SK-N-SH (cell line): ENCODE measurements at regions not wholly inside any gene's neighbourhood (a gene's known extent, or its start where the extent isn't known, plus 50 kb on each side); places are given as distances from the start of the nearest gene placed in this dataset.

Experiments used
- CTCF ChIA-PET: fragments of 300-600, 350-600 bp; formaldehyde crosslinking; extraction: SDS; loops from one replicate; lab custom pipeline; 2021; lab: Yijun Ruan, JAX
- POLR2A ChIA-PET: fragments of 350-600 bp; sonication (Branson Sonifier 250); formaldehyde crosslinking; extraction: SDS; loops from one replicate; lab custom pipeline; 2020; ENCODE audit warnings: antibody characterized with exemption, inconsistent platforms; lab: Yijun Ruan, JAX
- DNase-seq: peaks from one replicate; pipeline ENCODE4 v3.0.0; 2012
- H2AFZ ChIP-seq: fragments of 200-600 bp; sonication (generic); 2 replicates; pipeline ENCODE4 v1.8.1; 2016; ENCODE audit warnings: antibody characterized with exemption, mild to moderate bottlenecking, low read depth
- H3F3A ChIP-seq: fragments of 200-600 bp; sonication (generic); replicated peaks from 2 replicates; pipeline ENCODE3; 2016; ENCODE audit warnings: antibody characterized with exemption, mild to moderate bottlenecking; ENCODE audit not compliant: insufficient read depth
- H3K27ac ChIP-seq, 2 experiments: fragments of 200-500 bp in 1 of 2; fragments of 200-600 bp in 1 of 2; sonication (Bioruptor generic) in 1 of 2; sonication (generic), shearing (Covaris generic) in 1 of 2; 2 replicates each; pipeline versions ENCODE4 v1.5.1 to v1.6.1; 2014 to 2016; ENCODE audit warnings: low read depth in 2 of 2, inconsistent platforms in 1 of 2, low read length in 1 of 2, mild to moderate bottlenecking in 1 of 2, mixed read lengths in 1 of 2
- H3K27me3 ChIP-seq: fragments of 200-600 bp; sonication (generic), shearing (Covaris generic); 2 replicates; pipeline ENCODE4 v1.6.1; 2016; ENCODE audit warnings: mixed run types; ENCODE audit not compliant: insufficient read depth
- H3K36me3 ChIP-seq, 2 experiments: fragments of 200-500 bp in 1 of 2; fragments of 200-600 bp in 1 of 2; sonication (Bioruptor generic) in 1 of 2; sonication (generic) in 1 of 2; replicated peaks in 1 of 2; 2 replicates each; pipeline versions ENCODE3 to v1.5.1; 2014 to 2016; ENCODE audit warnings: low read length in 1 of 2, mild to moderate bottlenecking in 1 of 2; ENCODE audit not compliant: insufficient read depth in 2 of 2, control insufficient read depth in 1 of 2
- H3K4me1 ChIP-seq, 2 experiments: fragments of 200-500 bp in 1 of 2; fragments of 200-600 bp in 1 of 2; sonication (Bioruptor generic) in 1 of 2; sonication (generic), shearing (Covaris generic) in 1 of 2; 2 replicates each; pipeline versions ENCODE4 v1.5.1 to v1.6.1; 2014 to 2016; ENCODE audit warnings: low read depth in 1 of 2, low read length in 1 of 2, mixed run types in 1 of 2; ENCODE audit not compliant: insufficient read depth in 2 of 2, control insufficient read depth in 1 of 2
- H3K4me2 ChIP-seq: fragments of 200-600 bp; sonication (generic), shearing (Covaris generic); 2 replicates; pipeline ENCODE4 v1.6.1; 2017; ENCODE audit warnings: mixed run types
- H3K4me3 ChIP-seq, 2 experiments: fragments of 200-500 bp in 1 of 2; fragments of 200-600 bp in 1 of 2; sonication (Bioruptor generic) in 1 of 2; sonication (generic), shearing (Covaris generic) in 1 of 2; 2 replicates each; pipeline versions ENCODE4 v1.5.1 to v1.8.1; 2014 to 2016; ENCODE audit warnings: low read depth in 2 of 2, inconsistent platforms in 1 of 2, low read length in 1 of 2, mild to moderate bottlenecking in 1 of 2, mixed read lengths in 1 of 2, moderate library complexity in 1 of 2
- H3K79me2 ChIP-seq: fragments of 200-600 bp; sonication (generic); 2 replicates; pipeline ENCODE4 v1.8.1; 2017; ENCODE audit warnings: mild to moderate bottlenecking; ENCODE audit not compliant: insufficient read depth
- H3K9ac ChIP-seq: fragments of 200-600 bp; sonication (generic); 2 replicates; pipeline ENCODE4 v1.6.1; 2017; ENCODE audit warnings: mixed run types
- H3K9me2 ChIP-seq: fragments of 200-600 bp; sonication (generic); 2 replicates; pipeline ENCODE4 v1.6.1; 2017; ENCODE audit warnings: mixed run types
- H3K9me3 ChIP-seq: fragments of 200-600 bp; sonication (generic); 2 replicates; pipeline ENCODE4 v1.6.1; 2017; ENCODE audit warnings: mixed run types, mild to moderate bottlenecking, moderate library complexity
- H4K20me1 ChIP-seq: fragments of 200-600 bp; sonication (generic); 2 replicates; pipeline ENCODE4 v1.6.1; 2017; ENCODE audit warnings: mild to moderate bottlenecking, mixed run types; ENCODE audit not compliant: insufficient read depth
- EP300 ChIP-seq, 2 experiments: IDR thresholded peaks; 2 replicates each; pipeline versions ENCODE4 v1.4.0 to v1.6.1; 2012; ENCODE audit warnings: borderline replicate concordance in 1 of 2, low read depth in 1 of 2, low read length in 1 of 2
- GABPA ChIP-seq: IDR thresholded peaks from 2 replicates; pipeline ENCODE4 v1.4.0; 2012; ENCODE audit warnings: low read depth, mild to moderate bottlenecking
- JUND ChIP-seq: IDR thresholded peaks from 2 replicates; pipeline ENCODE4 v1.4.0; 2012
- NFIC ChIP-seq: IDR thresholded peaks from 2 replicates; pipeline ENCODE4 v1.4.0; 2012; ENCODE audit warnings: borderline replicate concordance
- POLR2AphosphoS5 ChIP-seq: IDR thresholded peaks from 2 replicates; pipeline ENCODE4 v1.6.1; 2012; ENCODE audit warnings: low read depth, low read length
- RAD21 ChIP-seq: IDR thresholded peaks from 2 replicates; pipeline ENCODE4 v1.6.1; 2012; ENCODE audit warnings: mild to moderate bottlenecking, low read length
- SMC3 ChIP-seq: IDR thresholded peaks from 2 replicates; pipeline ENCODE4 v1.6.1; 2012; ENCODE audit warnings: low read depth, low read length, improper control_type of control experiment
- TEAD4 ChIP-seq: IDR thresholded peaks from 2 replicates; pipeline ENCODE4 v1.4.0; 2012; ENCODE audit warnings: mild to moderate bottlenecking, borderline replicate concordance; ENCODE audit not compliant: insufficient read depth
- YY1 ChIP-seq: IDR thresholded peaks from 2 replicates; pipeline ENCODE4 v1.4.0; 2012; ENCODE audit warnings: low read depth, mild to moderate bottlenecking
- WGBS: methylation state at CpG from one replicate; pipeline ENCODE4 v1.1.6; 2017; ENCODE audit warnings: low lambda C conversion rate; 5-methylcytosine and 5-hydroxymethylcytosine counted together
- TF ChIP-seq, protein P1 (sequence below): IDR thresholded peaks from 2 replicates; pipeline ENCODE4 v1.4.0; 2012; ENCODE audit warnings: low read depth, borderline replicate concordance

DNA sequence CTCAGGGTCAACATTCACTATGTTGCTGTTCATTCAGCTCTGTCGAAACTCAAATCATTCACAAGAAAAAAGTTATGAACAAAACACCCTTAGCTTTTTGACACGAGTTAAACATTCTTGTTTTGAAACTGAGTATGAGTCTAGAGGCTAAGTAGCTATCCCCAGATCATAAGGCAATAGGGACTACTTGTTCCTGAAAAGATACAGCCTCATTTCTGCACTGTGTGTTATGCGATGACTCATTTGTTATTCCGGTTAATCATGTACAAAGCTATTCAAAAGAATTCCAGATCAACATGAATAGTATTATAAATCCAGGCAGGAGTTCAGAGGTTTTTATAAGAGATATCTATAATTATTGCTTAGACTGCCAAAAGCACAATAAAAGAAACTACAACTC is 908.0 kb downstream of the QKI start:
- no peak overlapping the region for H3K9ac ChIP-seq
- H4K20me1 ChIP-seq, result no peaks in the 10 kb centered on the region
- 33% methylated on average over 4 of the region's 4 CpGs for WGBS
- TF ChIP-seq, protein P1, sequence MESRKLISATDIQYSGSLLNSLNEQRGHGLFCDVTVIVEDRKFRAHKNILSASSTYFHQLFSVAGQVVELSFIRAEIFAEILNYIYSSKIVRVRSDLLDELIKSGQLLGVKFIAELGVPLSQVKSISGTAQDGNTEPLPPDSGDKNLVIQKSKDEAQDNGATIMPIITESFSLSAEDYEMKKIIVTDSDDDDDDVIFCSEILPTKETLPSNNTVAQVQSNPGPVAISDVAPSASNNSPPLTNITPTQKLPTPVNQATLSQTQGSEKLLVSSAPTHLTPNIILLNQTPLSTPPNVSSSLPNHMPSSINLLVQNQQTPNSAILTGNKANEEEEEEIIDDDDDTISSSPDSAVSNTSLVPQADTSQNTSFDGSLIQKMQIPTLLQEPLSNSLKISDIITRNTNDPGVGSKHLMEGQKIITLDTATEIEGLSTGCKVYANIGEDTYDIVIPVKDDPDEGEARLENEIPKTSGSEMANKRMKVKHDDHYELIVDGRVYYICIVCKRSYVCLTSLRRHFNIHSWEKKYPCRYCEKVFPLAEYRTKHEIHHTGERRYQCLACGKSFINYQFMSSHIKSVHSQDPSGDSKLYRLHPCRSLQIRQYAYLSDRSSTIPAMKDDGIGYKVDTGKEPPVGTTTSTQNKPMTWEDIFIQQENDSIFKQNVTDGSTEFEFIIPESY, result no peak
- no peak for TF ChIP-seq EP300 (IDR thresholded peaks at IDR 0.05; ENCODE audit: borderline replicate concordance in 1 of 2, low read depth in 1 of 2, low read length in 1 of 2)
- no peak for TF ChIP-seq POLR2AphosphoS5
- TF ChIP-seq JUND, result no peak
- POLR2A ChIA-PET, result no interaction called here
- no peak overlapping the region for H2AFZ ChIP-seq
- H3F3A ChIP-seq, result no peaks in the 10 kb centered on the region
- H3K4me2 ChIP-seq, result no peak overlapping the region
- H3K4me1 ChIP-seq, result no peaks in the 10 kb centered on the region
- no peak for DNase-seq
- H3K27ac ChIP-seq, result no peak overlapping the region
- H3K4me3 ChIP-seq, result no peak overlapping the region
- H3K36me3 ChIP-seq, result no peaks in the 10 kb centered on the region
- no peaks in the 10 kb centered on the region for H3K79me2 ChIP-seq
- H3K9me3 ChIP-seq, result no peaks in the 10 kb centered on the region
- CTCF ChIA-PET, result interaction anchor here (0.7 to 1.2 kb wide), 3 partner anchors 10 to 60 kb away, joined by 3 to 6 read pairs (median 3); no protein-coding TSS in a partner anchor
- no peaks in the 10 kb centered on the region for H3K27me3 ChIP-seq
- H3K9me2 ChIP-seq, result no peaks in the 10 kb centered on the region

DNA sequence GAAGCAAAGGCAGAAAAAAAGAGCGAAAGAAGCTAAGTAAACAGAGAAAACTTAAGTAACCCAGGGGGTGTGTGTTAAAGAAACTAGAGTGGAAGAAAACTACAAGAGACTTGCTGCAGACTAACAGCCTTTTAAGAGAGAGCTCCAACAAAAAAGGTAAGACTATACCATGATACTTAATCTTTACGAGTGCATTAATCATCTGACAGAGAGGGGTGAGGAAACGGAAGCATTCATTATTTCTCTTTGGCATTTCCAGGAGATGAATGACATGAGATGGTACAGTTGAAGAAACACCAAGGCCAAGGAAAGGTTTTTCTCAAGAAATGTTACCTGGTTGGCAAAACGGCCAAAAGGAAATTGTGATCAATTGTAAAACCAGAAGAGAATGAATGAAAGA is 906.8 kb downstream of the QKI start:
- no peaks in the 10 kb centered on the region for H3F3A ChIP-seq
- H3K9me2 ChIP-seq, result no peaks in the 10 kb centered on the region
- DNase-seq, result no peak
- no peak overlapping the region for H3K4me2 ChIP-seq
- no peak overlapping the region for H2AFZ ChIP-seq
- WGBS, result 34% methylated on average over 4 of the region's 4 CpGs
- no peak overlapping the region for H3K9ac ChIP-seq
- H3K27ac ChIP-seq, result no peak overlapping the region
- no peaks in the 10 kb centered on the region for H3K4me1 ChIP-seq
- H3K9me3 ChIP-seq, result no peaks in the 10 kb centered on the region
- no peaks in the 10 kb centered on the region for H4K20me1 ChIP-seq
- H3K36me3 ChIP-seq, result no peaks in the 10 kb centered on the region
- CTCF ChIA-PET, result no interaction called here
- H3K27me3 ChIP-seq, result no peaks in the 10 kb centered on the region
- H3K79me2 ChIP-seq, result no peaks in the 10 kb centered on the region
- POLR2A ChIA-PET, result no interaction called here
- no peak overlapping the region for H3K4me3 ChIP-seq
- TF ChIP-seq EP300 (IDR thresholded peaks at IDR 0.05; ENCODE audit: borderline replicate concordance in 1 of 2, low read depth in 1 of 2, low read length in 1 of 2), result no peak
- no peak for TF ChIP-seq TEAD4
- TF ChIP-seq YY1, result no peak
- TF ChIP-seq RAD21, result no peak
- TF ChIP-seq SMC3, result no peak
- no peak for TF ChIP-seq GABPA

DNA sequence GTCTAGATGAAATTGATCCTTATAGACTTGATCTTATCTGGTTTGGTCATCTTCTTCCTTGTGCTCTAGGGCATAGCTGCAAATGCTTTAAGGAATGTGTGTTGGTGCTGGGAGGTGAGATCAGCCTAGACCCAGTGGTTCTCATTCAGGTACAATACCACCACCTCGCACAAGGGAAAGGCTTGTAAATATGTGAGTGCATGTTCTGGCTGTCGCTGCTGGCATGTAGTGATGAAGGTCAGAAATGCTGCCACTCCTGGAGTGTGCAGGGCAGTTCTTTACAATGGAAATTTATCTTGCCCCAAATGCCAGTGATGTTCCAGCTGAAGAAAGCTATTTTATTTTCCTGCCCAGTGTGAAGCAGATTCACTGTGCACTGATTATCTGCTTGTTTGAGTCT is 900.9 kb downstream of the QKI start:
- no peaks in the 10 kb centered on the region; the same call in 1 of the 2 replicates for H3K9me3 ChIP-seq
- DNase-seq, result no peak
- no peak overlapping the region for H3K9ac ChIP-seq
- H2AFZ ChIP-seq, result no peak overlapping the region
- H3K27me3 ChIP-seq, result no peaks in the 10 kb centered on the region
- CTCF ChIA-PET, result no interaction called here
- POLR2A ChIA-PET, result no interaction called here
- H3K4me2 ChIP-seq, result no peak overlapping the region
- H3K36me3 ChIP-seq, result no peaks in the 10 kb centered on the region
- H3F3A ChIP-seq, result no peaks in the 10 kb centered on the region
- no peaks in the 10 kb centered on the region for H3K9me2 ChIP-seq
- no peaks in the 10 kb centered on the region for H4K20me1 ChIP-seq
- no peaks in the 10 kb centered on the region for H3K79me2 ChIP-seq
- no peak overlapping the region for H3K4me3 ChIP-seq
- TF ChIP-seq NFIC, result no peak
- no peaks in the 10 kb centered on the region for H3K4me1 ChIP-seq
- H3K27ac ChIP-seq, result no peak overlapping the region
- WGBS, result 40% methylated on average over 2 of the region's 2 CpGs
